Caco-2 (cell line): ENCODE measurements at regions not wholly inside any gene's neighbourhood (a gene's known extent, or its start where the extent isn't known, plus 50 kb on each side); places are given as distances from the start of the nearest gene placed in this dataset.

ENCODE experiments used
- BruUV-seq: library from RNA; stranded (reverse); fragments of 400-500 nt; replicated peaks from 2 replicates; lab custom pipeline; 2021; lab: Mats Ljungman, UMichigan
- CTCF ChIA-PET: fragments of 300-600 bp; sonication (Branson Sonifier 250); formaldehyde crosslinking; loops from one replicate; lab custom pipeline; 2022; ENCODE audit warnings: antibody characterized with exemption; lab: Charles Lee
- POLR2A ChIA-PET: fragments of 300-600 bp; sonication (Branson Sonifier 250); formaldehyde crosslinking; loops from one replicate; lab custom pipeline; 2022; ENCODE audit warnings: antibody characterized with exemption; lab: Charles Lee
- DNase-seq, 2 experiments: peaks; one replicate each; pipeline versions ENCODE4 v3.0.0 to v3.0.0-alpha.2; 2020 to 2022
- H3K27me3 ChIP-seq: replicated peaks from 2 replicates; pipeline ENCODE4 v1.6.0; 2011; ENCODE audit warnings: low read length; ENCODE audit not compliant: control insufficient read depth, insufficient read depth
- H3K36me3 ChIP-seq: 2 replicates; pipeline ENCODE4 v1.5.1; 2011; ENCODE audit warnings: low read length; ENCODE audit not compliant: control insufficient read depth, insufficient read depth
- H3K4me1 ChIP-seq: fragments of 250-450 bp; sonication (Bioruptor Pico); 2 replicates; pipeline ENCODE4 v1.5.1; 2020; ENCODE audit warnings: mild to moderate bottlenecking
- H3K4me3 ChIP-seq: 2 replicates; pipeline ENCODE4 v1.5.1; 2011; ENCODE audit warnings: low read depth, mild to moderate bottlenecking, control low read depth, low read length
- H3K9me3 ChIP-seq: fragments of 250-450 bp; sonication (Bioruptor Pico); 2 replicates; pipeline ENCODE4 v1.5.1; 2020; ENCODE audit warnings: mild to moderate bottlenecking, moderate library complexity
- H3K27ac Mint-ChIP-seq: one replicate; pipeline ENCODE4 v1.8.0; 2022; ENCODE audit warnings: mixed read lengths; ENCODE audit not compliant: unreplicated experiment
- H3K27me3 Mint-ChIP-seq: one replicate; pipeline ENCODE4 v1.8.0; 2022; ENCODE audit warnings: mixed read lengths; ENCODE audit not compliant: insufficient read depth, unreplicated experiment
- H3K36me3 Mint-ChIP-seq: one replicate; pipeline ENCODE4 v1.8.0; 2022; ENCODE audit warnings: mild to moderate bottlenecking, mixed read lengths; ENCODE audit not compliant: insufficient read depth, unreplicated experiment
- H3K4me1 Mint-ChIP-seq: one replicate; pipeline ENCODE4 v1.8.0; 2022; ENCODE audit warnings: low read depth, mixed read lengths; ENCODE audit not compliant: unreplicated experiment
- H3K4me3 Mint-ChIP-seq: one replicate; pipeline ENCODE4 v1.8.0; 2022; ENCODE audit warnings: mild to moderate bottlenecking, moderate library complexity, mixed read lengths; ENCODE audit not compliant: unreplicated experiment
- H3K9me3 Mint-ChIP-seq: one replicate; pipeline ENCODE4 v1.8.0; 2022; ENCODE audit warnings: mixed read lengths; ENCODE audit not compliant: unreplicated experiment
- intact Hi-C: fragments of 100-400 bp; cut with micrococcal nuclease; formaldehyde crosslinking; loops from one replicate; pipeline ENCODE4 v1.10.0; 2022; ENCODE audit not compliant: unreplicated experiment
- TF ChIP-seq, protein P1 (sequence below), 2 experiments: fragments of 200-600 bp in 1 of 2; IDR thresholded peaks; 1 replicate in 1 of 2; 2 replicates in 1 of 2; pipeline versions ENCODE4 v1.5.1 to v1.8.0; 2011 to 2022; ENCODE audit warnings: antibody characterized with exemption in 1 of 2, control low read depth in 1 of 2, inconsistent platforms in 1 of 2, low read depth in 1 of 2, low read length in 1 of 2, mild to moderate bottlenecking in 1 of 2, moderate library complexity in 1 of 2; ENCODE audit not compliant: insufficient read depth in 1 of 2, severe bottlenecking in 1 of 2, unreplicated experiment in 1 of 2

GRCh38 chr22:44372611-44373010, 59.9 kb upstream of the SHISAL1 start:
- H3K4me3 ChIP-seq, result no peak overlapping the region
- Mint-ChIP-seq H3K36me3 (no peaks in the 10 kb centered on the region), H3K4me3 (no peak overlapping the region), H3K9me3 (peaks cover 28% of the 10 kb centered on the region), H3K27me3 (peaks cover 6% of the 10 kb centered on the region), H3K27ac (no peak overlapping the region), H3K4me1 (no peaks in the 10 kb centered on the region)
- TF ChIP-seq, protein P1, sequence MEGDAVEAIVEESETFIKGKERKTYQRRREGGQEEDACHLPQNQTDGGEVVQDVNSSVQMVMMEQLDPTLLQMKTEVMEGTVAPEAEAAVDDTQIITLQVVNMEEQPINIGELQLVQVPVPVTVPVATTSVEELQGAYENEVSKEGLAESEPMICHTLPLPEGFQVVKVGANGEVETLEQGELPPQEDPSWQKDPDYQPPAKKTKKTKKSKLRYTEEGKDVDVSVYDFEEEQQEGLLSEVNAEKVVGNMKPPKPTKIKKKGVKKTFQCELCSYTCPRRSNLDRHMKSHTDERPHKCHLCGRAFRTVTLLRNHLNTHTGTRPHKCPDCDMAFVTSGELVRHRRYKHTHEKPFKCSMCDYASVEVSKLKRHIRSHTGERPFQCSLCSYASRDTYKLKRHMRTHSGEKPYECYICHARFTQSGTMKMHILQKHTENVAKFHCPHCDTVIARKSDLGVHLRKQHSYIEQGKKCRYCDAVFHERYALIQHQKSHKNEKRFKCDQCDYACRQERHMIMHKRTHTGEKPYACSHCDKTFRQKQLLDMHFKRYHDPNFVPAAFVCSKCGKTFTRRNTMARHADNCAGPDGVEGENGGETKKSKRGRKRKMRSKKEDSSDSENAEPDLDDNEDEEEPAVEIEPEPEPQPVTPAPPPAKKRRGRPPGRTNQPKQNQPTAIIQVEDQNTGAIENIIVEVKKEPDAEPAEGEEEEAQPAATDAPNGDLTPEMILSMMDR (IDR thresholded peaks at IDR 0.05; ENCODE audit: insufficient read depth in 1 of 2, low read depth in 1 of 2, low read length in 1 of 2, severe bottlenecking in 1 of 2, unreplicated experiment in 1 of 2), result no peak
- H3K9me3 ChIP-seq, result peaks cover 11% of the 10 kb centered on the region
- H3K36me3 ChIP-seq, result no peaks in the 10 kb centered on the region
- H3K4me1 ChIP-seq, result no peaks in the 10 kb centered on the region
- ChIA-PET CTCF (no interaction called here), POLR2A (no interaction called here)
- no peak for DNase-seq
- BruUV-seq, result no TSS peak
- intact Hi-C loops, result no loop called here
- no peaks in the 10 kb centered on the region for H3K27me3 ChIP-seq

- no peaks in the 10 kb centered on the region for H3K27me3 ChIP-seq
- POLR2A ChIA-PET, result no interaction called here
- Mint-ChIP-seq H3K36me3 (no peaks in the 10 kb centered on the region), H3K9me3 (peaks cover 28% of the 10 kb centered on the region), H3K27ac (no peak overlapping the region), H3K4me1 (no peaks in the 10 kb centered on the region), H3K27me3 (peaks cover 8% of the 10 kb centered on the region), H3K4me3 (no peak overlapping the region)
- H3K36me3 ChIP-seq, result no peaks in the 10 kb centered on the region
- TF ChIP-seq, protein P1 (IDR thresholded peaks at IDR 0.05; ENCODE audit: insufficient read depth in 1 of 2, low read depth in 1 of 2, low read length in 1 of 2, severe bottlenecking in 1 of 2, unreplicated experiment in 1 of 2), result no peak
- H3K4me3 ChIP-seq, result no peak overlapping the region
- intact Hi-C loops, result no loop called here
- DNase-seq, result no peak
- H3K9me3 ChIP-seq, result peaks cover 11% of the 10 kb centered on the region
- no TSS peak for BruUV-seq
- H3K4me1 ChIP-seq, result no peaks in the 10 kb centered on the region
- CTCF ChIA-PET, result no interaction called here
Observed at GRCh38 chr22:44371741-44372525, 59.2 kb upstream of the SHISAL1 start.

- Histone ChIP-seq H3K36me3 (no peaks in the 10 kb centered on the region), H3K27me3 (no peaks in the 10 kb centered on the region), H3K4me1 (no peaks in the 10 kb centered on the region), H3K9me3 (peaks cover 6% of the 10 kb centered on the region), H3K4me3 (no peak overlapping the region)
- intact Hi-C loops, result loop anchor here (10.0 kb wide), 1 partner anchor 75 kb away; no protein-coding TSS in a partner anchor
- no peaks in the 10 kb centered on the region for H3K4me1 Mint-ChIP-seq
- ChIA-PET POLR2A (no interaction called here), CTCF (no interaction called here)
- peaks cover 10% of the 10 kb centered on the region for H3K27me3 Mint-ChIP-seq
- H3K36me3 Mint-ChIP-seq, result no peaks in the 10 kb centered on the region
- no peak for DNase-seq
- H3K4me3 Mint-ChIP-seq, result no peak overlapping the region
- no peak overlapping the region for H3K27ac Mint-ChIP-seq
- peaks cover 12% of the 10 kb centered on the region for H3K9me3 Mint-ChIP-seq
- TF ChIP-seq, protein P1 (IDR thresholded peaks at IDR 0.05; ENCODE audit: insufficient read depth in 1 of 2, low read depth in 1 of 2, low read length in 1 of 2, severe bottlenecking in 1 of 2, unreplicated experiment in 1 of 2), result no peak
- no TSS peak for BruUV-seq
Observed at GRCh38 chr22:44369916-44370801, 57.4 kb upstream of the SHISAL1 start.
